Vagina (tissue), 2 donors: ENCODE measurements at regions not wholly inside any gene's neighbourhood (a gene's known extent, or its start where the extent isn't known, plus 50 kb on each side); places are given as distances from the start of the nearest gene placed in this dataset.

Experiments
- CTCF ChIP-seq, 3 experiments: fragments of 450-650 bp in 2 of 3; fragments of 200-600 bp in 1 of 3; sonication (generic) in 1 of 3; IDR thresholded peaks; one replicate each; pipeline ENCODE4 v1.5.1; 2017 to 2019; ENCODE audit warnings: antibody characterized with exemption in 3 of 3, mild to moderate bottlenecking in 2 of 3, moderate library complexity in 2 of 3
- POLR2A ChIP-seq, 2 donors: fragments of 450-650 bp; IDR thresholded peaks; one replicate each; pipeline ENCODE4 v1.6.1; 2017; ENCODE audit warnings: antibody characterized with exemption in 2 of 2, mild to moderate bottlenecking in 2 of 2, moderate library complexity in 2 of 2
- POLR2AphosphoS5 ChIP-seq, 2 donors: sonication (generic); formaldehyde crosslinking; IDR thresholded peaks; one replicate each; pipeline ENCODE4 v1.9.0; 2017; ENCODE audit warnings: antibody characterized with exemption in 2 of 2, mild to moderate bottlenecking in 2 of 2, low read depth in 1 of 2; ENCODE audit not compliant: insufficient read depth in 1 of 2

GRCh38 chr1:194361374-194362131, 1175.1 kb upstream of the B3GALT2 start:
- no peak for TF ChIP-seq CTCF (IDR thresholded peaks at IDR 0.05)
- no peak for TF ChIP-seq POLR2A (IDR thresholded peaks at IDR 0.05)
- no peak for TF ChIP-seq POLR2AphosphoS5 (IDR thresholded peaks at IDR 0.05; ENCODE audit: insufficient read depth in 1 of 2, low read depth in 1 of 2)
